SK-N-SH treated with all-trans-retinoic acid at 6 μM for 48 hours (cell line): ENCODE measurements at regions not wholly inside any gene's neighbourhood (a gene's known extent, or its start where the extent isn't known, plus 50 kb on each side); places are given as distances from the start of the nearest gene placed in this dataset.

Experiments used
- ARNTL ChIP-seq: fragments of 450-650 bp; formaldehyde crosslinking; IDR thresholded peaks from 2 replicates; pipeline ENCODE4 v1.5.0; 2020; ENCODE audit warnings: low read depth, mild to moderate bottlenecking, moderate library complexity, borderline replicate concordance
- BACH2 ChIP-seq: fragments of 250-450 bp; sonication (Bioruptor Pico); IDR thresholded peaks from 2 replicates; pipeline ENCODE4 v1.9.0; 2021; ENCODE audit warnings: mild to moderate bottlenecking, borderline replicate concordance
- CREB5 ChIP-seq: fragments of 250-450 bp; sonication (Bioruptor Pico); IDR thresholded peaks from 2 replicates; pipeline ENCODE4 v1.5.1; 2020; ENCODE audit warnings: low read depth, mild to moderate bottlenecking, moderate library complexity
- CSDC2 ChIP-seq: fragments of 250-450 bp; sonication (Bioruptor Pico); IDR thresholded peaks from 2 replicates; pipeline ENCODE4 v1.5.0; 2020; ENCODE audit warnings: mild to moderate bottlenecking, moderate library complexity
- GLIS3 ChIP-seq: fragments of 250-450 bp; sonication (Bioruptor Pico); IDR thresholded peaks from 2 replicates; pipeline ENCODE4 v1.5.0; 2020; ENCODE audit warnings: mild to moderate bottlenecking, moderate library complexity
- ISL1 ChIP-seq: fragments of 250-450 bp; sonication (Bioruptor Pico); IDR thresholded peaks from 2 replicates; pipeline ENCODE4 v2.1.2; 2022; ENCODE audit warnings: mild to moderate bottlenecking, moderate library complexity
- OSR1 ChIP-seq: fragments of 250-450 bp; sonication (Bioruptor Pico); IDR thresholded peaks from 2 replicates; pipeline ENCODE4 v1.8.0; 2022; ENCODE audit warnings: moderate library complexity, mild to moderate bottlenecking, inconsistent platforms
- PPARA ChIP-seq: fragments of 250-450 bp; sonication (Bioruptor Pico); IDR thresholded peaks from 2 replicates; pipeline ENCODE4 v1.5.0; 2020; ENCODE audit warnings: mild to moderate bottlenecking, borderline replicate concordance
- ZFP3 ChIP-seq: fragments of 250-450 bp; sonication (Bioruptor Pico); IDR thresholded peaks from 2 replicates; pipeline ENCODE4 v1.5.0; 2020; ENCODE audit warnings: mild to moderate bottlenecking, moderate library complexity
- ZFP30 ChIP-seq: fragments of 450-650 bp; formaldehyde crosslinking; IDR thresholded peaks from 2 replicates; pipeline ENCODE4 v1.5.0; 2022; ENCODE audit warnings: mild to moderate bottlenecking, moderate library complexity
- ZNF565 ChIP-seq: fragments of 450-650 bp; formaldehyde crosslinking; conservative IDR thresholded peaks from 2 replicates; pipeline ENCODE4 v1.5.0; 2020; ENCODE audit warnings: low read depth, mild to moderate bottlenecking, moderate library complexity

- TF ChIP-seq ZNF565 (CRISPR knock-in tag) (no peak), CSDC2 (CRISPR knock-in tag) (no peak), ZFP3 (CRISPR knock-in tag) (no peak), ISL1 (CRISPR knock-in tag) (no peak), CREB5 (CRISPR knock-in tag) (no peak), ZFP30 (no peak), OSR1 (no peak), GLIS3 (CRISPR knock-in tag) (no peak), BACH2 (no peak), PPARA (CRISPR knock-in tag) (no peak), ARNTL (CRISPR knock-in tag) (no peak)
Observed at GRCh38 chr18:53937037-53937436, 287.4 kb downstream of the MBD2 start.
